MM.1S (cell line): ENCODE measurements at regions not wholly inside any gene's neighbourhood (a gene's known extent, or its start where the extent isn't known, plus 50 kb on each side); places are given as distances from the start of the nearest gene placed in this dataset.

Experiments
- DNase-seq: peaks from one replicate; pipeline ENCODE4 v3.0.0-alpha.2; 2015
- H2AFZ ChIP-seq: fragments of 300-600 bp; sonication (generic); 2 replicates; pipeline ENCODE4 v1.6.0; 2016; ENCODE audit warnings: antibody characterized with exemption, low read length
- H3F3A ChIP-seq: fragments of 300-600 bp; sonication (generic); 2 replicates; pipeline ENCODE4 v1.6.1; 2016; ENCODE audit warnings: mild to moderate bottlenecking, antibody characterized with exemption, low read length, moderate library complexity, mixed read lengths; ENCODE audit not compliant: insufficient read depth
- H3K27ac ChIP-seq: fragments of 300-600 bp; sonication (generic); 2 replicates; pipeline ENCODE4 v1.5.1; 2016; ENCODE audit warnings: mild to moderate bottlenecking, low read length
- H3K27me3 ChIP-seq: fragments of 300-600 bp; sonication (generic); replicated peaks from 2 replicates; pipeline ENCODE4 v1.6.0; 2016; ENCODE audit warnings: low read length; ENCODE audit not compliant: insufficient read depth
- H3K36me3 ChIP-seq: fragments of 300-600 bp; sonication (generic); replicated peaks from 2 replicates; pipeline ENCODE4 v1.6.1; 2016; ENCODE audit warnings: mild to moderate bottlenecking, low read length, mixed read lengths; ENCODE audit not compliant: insufficient read depth
- H3K4me1 ChIP-seq: fragments of 300-600 bp; sonication (generic); 2 replicates; pipeline ENCODE4 v1.6.1; 2016; ENCODE audit warnings: low read length, mixed read lengths
- H3K4me2 ChIP-seq: fragments of 300-600 bp; sonication (generic); 2 replicates; pipeline ENCODE4 v1.6.0; 2016; ENCODE audit warnings: low read depth, low read length
- H3K4me3 ChIP-seq: fragments of 300-600 bp; sonication (generic); 2 replicates; pipeline ENCODE4 v1.5.1; 2016; ENCODE audit warnings: low read length, mixed read lengths
- H3K79me2 ChIP-seq: fragments of 300-600 bp; sonication (generic); 2 replicates; pipeline ENCODE4 v1.6.1; 2016; ENCODE audit warnings: mixed run types, low read length, mixed read lengths
- H3K9ac ChIP-seq: fragments of 300-600 bp; sonication (generic); 2 replicates; pipeline ENCODE4 v1.6.1; 2016; ENCODE audit warnings: low read length, mixed read lengths
- H3K9me2 ChIP-seq: fragments of 300-600 bp; sonication (generic); replicated peaks from 2 replicates; pipeline ENCODE4 v1.6.1; 2016; ENCODE audit warnings: mild to moderate bottlenecking, low read length, mixed read lengths; ENCODE audit not compliant: insufficient read depth
- H3K9me3 ChIP-seq: fragments of 300-600 bp; sonication (generic); replicated peaks from 2 replicates; pipeline ENCODE4 v1.6.1; 2016; ENCODE audit warnings: mild to moderate bottlenecking, low read length, mixed read lengths; ENCODE audit not compliant: insufficient read depth
- H4K20me1 ChIP-seq: fragments of 300-600 bp; sonication (generic); 2 replicates; pipeline ENCODE4 v1.6.1; 2016; ENCODE audit warnings: mild to moderate bottlenecking, low read length, moderate library complexity, mixed read lengths; ENCODE audit not compliant: insufficient read depth
- EZH2 ChIP-seq: fragments of 300-600 bp; sonication (generic); optimal IDR thresholded peaks from 2 replicates; pipeline ENCODE3; 2017; ENCODE audit warnings: low read depth, mild to moderate bottlenecking, antibody characterized with exemption, low read length, mixed read lengths
- EZH2phosphoT487 ChIP-seq: fragments of 300-600 bp; sonication (generic); IDR thresholded peaks from 2 replicates; pipeline ENCODE4 v1.6.1; 2018; ENCODE audit warnings: antibody characterized with exemption, low read length
- TF ChIP-seq, protein P1 (sequence below): fragments of 300-600 bp; sonication (generic); IDR thresholded peaks from 2 replicates; pipeline ENCODE4 v1.5.1; 2016; ENCODE audit warnings: antibody characterized with exemption, low read length, mixed read lengths

DNA sequence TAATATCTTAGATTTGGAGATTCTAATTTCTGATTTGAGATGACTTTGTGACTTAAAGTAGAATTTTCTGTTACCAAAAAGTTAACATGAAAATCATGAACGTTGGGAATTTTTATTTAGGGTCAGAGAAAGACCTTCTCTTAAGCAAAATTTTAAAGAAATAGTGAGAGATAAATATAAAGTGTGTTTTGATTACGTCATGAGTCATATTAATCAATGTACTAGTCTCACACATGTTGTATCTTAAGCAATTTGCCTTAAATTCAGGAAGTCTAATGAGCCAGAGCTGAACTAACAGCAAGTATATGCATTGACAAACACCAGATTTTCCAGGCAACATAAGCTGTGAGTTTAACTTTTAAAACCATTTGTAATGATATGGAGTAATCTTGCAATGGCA, 765.5 kb upstream of the SORCS1 start:
- no peak for DNase-seq
- Histone ChIP-seq H3K4me1 (no peaks in the 10 kb centered on the region), H2AFZ (no peak overlapping the region), H3K9me3 (no peaks in the 10 kb centered on the region), H3K36me3 (no peaks in the 10 kb centered on the region), H4K20me1 (no peaks in the 10 kb centered on the region), H3K9ac (no peak overlapping the region), H3K4me3 (no peak overlapping the region), H3K79me2 (no peaks in the 10 kb centered on the region), H3F3A (no peaks in the 10 kb centered on the region), H3K27me3 (no peaks in the 10 kb centered on the region), H3K4me2 (no peak overlapping the region), H3K27ac (no peak overlapping the region), H3K9me2 (no peaks in the 10 kb centered on the region)
- TF ChIP-seq EZH2phosphoT487 (no peak), EZH2 (no peak)
- TF ChIP-seq, protein P1, sequence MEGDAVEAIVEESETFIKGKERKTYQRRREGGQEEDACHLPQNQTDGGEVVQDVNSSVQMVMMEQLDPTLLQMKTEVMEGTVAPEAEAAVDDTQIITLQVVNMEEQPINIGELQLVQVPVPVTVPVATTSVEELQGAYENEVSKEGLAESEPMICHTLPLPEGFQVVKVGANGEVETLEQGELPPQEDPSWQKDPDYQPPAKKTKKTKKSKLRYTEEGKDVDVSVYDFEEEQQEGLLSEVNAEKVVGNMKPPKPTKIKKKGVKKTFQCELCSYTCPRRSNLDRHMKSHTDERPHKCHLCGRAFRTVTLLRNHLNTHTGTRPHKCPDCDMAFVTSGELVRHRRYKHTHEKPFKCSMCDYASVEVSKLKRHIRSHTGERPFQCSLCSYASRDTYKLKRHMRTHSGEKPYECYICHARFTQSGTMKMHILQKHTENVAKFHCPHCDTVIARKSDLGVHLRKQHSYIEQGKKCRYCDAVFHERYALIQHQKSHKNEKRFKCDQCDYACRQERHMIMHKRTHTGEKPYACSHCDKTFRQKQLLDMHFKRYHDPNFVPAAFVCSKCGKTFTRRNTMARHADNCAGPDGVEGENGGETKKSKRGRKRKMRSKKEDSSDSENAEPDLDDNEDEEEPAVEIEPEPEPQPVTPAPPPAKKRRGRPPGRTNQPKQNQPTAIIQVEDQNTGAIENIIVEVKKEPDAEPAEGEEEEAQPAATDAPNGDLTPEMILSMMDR = no peak

DNA sequence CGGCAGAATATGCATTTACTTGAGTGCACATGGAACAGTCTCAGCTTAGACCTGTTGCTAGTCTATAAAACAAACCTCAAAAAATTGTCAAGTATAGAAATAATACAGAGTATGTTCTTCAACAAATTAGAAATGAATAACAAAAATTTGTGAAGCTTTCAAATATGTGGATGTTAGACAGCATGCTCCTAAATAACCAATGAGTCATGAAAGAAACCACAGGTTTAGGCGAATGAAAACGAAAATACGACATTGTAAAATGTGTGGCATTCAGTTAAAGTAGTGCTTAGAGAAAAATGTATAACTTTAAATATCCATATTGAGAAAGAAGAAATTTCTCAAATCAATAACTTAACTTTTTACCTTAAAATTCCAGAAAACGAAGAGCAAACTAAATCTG, 760.0 kb upstream of the SORCS1 start:
- no peaks in the 10 kb centered on the region for H3K9me3 ChIP-seq
- H3K9ac ChIP-seq = no peak overlapping the region
- H3K4me1 ChIP-seq = no peaks in the 10 kb centered on the region
- no peaks in the 10 kb centered on the region for H3K79me2 ChIP-seq
- H3K4me2 ChIP-seq = no peak overlapping the region
- no peaks in the 10 kb centered on the region for H4K20me1 ChIP-seq
- no peaks in the 10 kb centered on the region for H3K36me3 ChIP-seq
- H3K4me3 ChIP-seq = no peak overlapping the region
- no peaks in the 10 kb centered on the region for H3K9me2 ChIP-seq
- H3K27ac ChIP-seq = no peak overlapping the region
- no peak overlapping the region for H2AFZ ChIP-seq
- no peaks in the 10 kb centered on the region for H3F3A ChIP-seq
- no peak for DNase-seq
- TF ChIP-seq, protein P1 = no peak
- TF ChIP-seq EZH2phosphoT487 = no peak
- no peak for TF ChIP-seq EZH2
- H3K27me3 ChIP-seq = no peaks in the 10 kb centered on the region

DNA sequence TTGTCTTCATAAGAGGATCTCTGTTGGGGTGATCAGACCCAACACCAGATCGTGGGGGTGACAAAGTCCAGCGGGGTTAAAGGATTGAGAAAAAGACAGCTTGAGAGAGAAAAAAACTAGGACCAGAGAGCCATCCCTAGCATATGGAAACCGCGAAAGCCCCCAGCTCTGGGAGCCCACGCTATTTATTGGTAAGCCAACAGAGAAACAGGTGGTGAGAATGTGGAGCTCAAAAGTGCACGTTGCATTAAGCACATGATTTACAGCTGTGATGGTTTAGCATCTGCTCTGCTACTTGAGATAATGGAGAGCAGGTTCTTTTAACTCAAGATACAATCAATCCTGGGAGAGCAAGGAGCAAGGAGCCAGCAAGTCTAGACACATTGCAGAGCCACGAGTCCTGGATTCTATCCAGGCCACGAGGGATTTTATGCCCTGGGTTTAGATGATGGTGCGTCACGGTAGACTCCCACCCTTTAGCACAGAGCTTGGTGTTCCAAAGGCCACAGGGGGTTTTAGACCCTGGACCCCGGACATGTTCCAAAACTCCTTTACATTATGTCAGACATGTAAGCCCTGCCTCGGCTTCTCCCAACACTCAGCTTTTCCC, 755.2 kb upstream of the SORCS1 start:
- no peaks in the 10 kb centered on the region for H3K27me3 ChIP-seq
- no peak overlapping the region for H3K4me3 ChIP-seq
- H2AFZ ChIP-seq = no peak overlapping the region
- TF ChIP-seq EZH2phosphoT487 (no peak), EZH2 (no peak)
- TF ChIP-seq, protein P1 = no peak
- no peak overlapping the region for H3K4me2 ChIP-seq
- no peaks in the 10 kb centered on the region for H3F3A ChIP-seq
- no peaks in the 10 kb centered on the region for H3K79me2 ChIP-seq
- H3K9me2 ChIP-seq = no peaks in the 10 kb centered on the region
- H3K27ac ChIP-seq = no peak overlapping the region
- no peaks in the 10 kb centered on the region for H3K9me3 ChIP-seq
- no peak overlapping the region for H3K9ac ChIP-seq
- no peaks in the 10 kb centered on the region for H4K20me1 ChIP-seq
- no peak for DNase-seq
- no peaks in the 10 kb centered on the region for H3K4me1 ChIP-seq
- H3K36me3 ChIP-seq = no peaks in the 10 kb centered on the region
